GM23338 (cell line): ENCODE measurements at regions not wholly inside any gene's neighbourhood (a gene's known extent, or its start where the extent isn't known, plus 50 kb on each side); places are given as distances from the start of the nearest gene placed in this dataset.

Source experiments
- CREB1 ChIP-seq: fragments of 250-450 bp; sonication (Bioruptor Pico); IDR thresholded peaks from 2 replicates; pipeline ENCODE4 v1.5.0; 2020; ENCODE audit warnings: low read depth, mild to moderate bottlenecking, moderate library complexity
- EZH2 ChIP-seq: fragments of 200-600 bp; sonication (generic); IDR thresholded peaks from one replicate; pipeline ENCODE4 v1.8.0; 2017; ENCODE audit warnings: antibody characterized with exemption, mild to moderate bottlenecking, low read depth; ENCODE audit not compliant: unreplicated experiment
- EZH2phosphoT487 ChIP-seq: fragments of 200-600 bp; sonication (generic); IDR thresholded peaks from one replicate; pipeline ENCODE4 v1.8.1; 2018; ENCODE audit warnings: antibody characterized with exemption; ENCODE audit not compliant: unreplicated experiment
- JUNB ChIP-seq: IDR thresholded peaks from one replicate; pipeline ENCODE4 v1.6.1; 2016; ENCODE audit warnings: antibody characterized with exemption; ENCODE audit not compliant: unreplicated experiment
- NANOG ChIP-seq: IDR thresholded peaks from 2 replicates; pipeline ENCODE4 v1.6.1; 2016; ENCODE audit warnings: antibody characterized with exemption, borderline replicate concordance
- POLR2AphosphoS5 ChIP-seq: IDR thresholded peaks from 2 replicates; pipeline ENCODE4 v1.6.1; 2016; ENCODE audit warnings: antibody characterized with exemption, low read depth
- STAT1 ChIP-seq: IDR thresholded peaks from one replicate; pipeline ENCODE4 v1.6.1; 2016; ENCODE audit warnings: antibody characterized with exemption; ENCODE audit not compliant: unreplicated experiment
- ZNF331 ChIP-seq: fragments of 250-450 bp; sonication (Bioruptor Pico); IDR thresholded peaks from 2 replicates; pipeline ENCODE4 v1.5.0; 2020; ENCODE audit warnings: low read depth, mild to moderate bottlenecking, moderate library complexity
- TF ChIP-seq, protein P1 (sequence below), 2 experiments: fragments of 200-600 bp in 1 of 2; sonication (generic) in 1 of 2; conservative IDR thresholded peaks; 2 replicates each; pipeline versions ENCODE4 v1.5.1 to v1.6.1; 2016 to 2017; ENCODE audit warnings: antibody characterized with exemption in 2 of 2, low read depth in 2 of 2, mild to moderate bottlenecking in 2 of 2, moderate library complexity in 1 of 2
- TF ChIP-seq, protein P2 (sequence below): IDR thresholded peaks from one replicate; pipeline ENCODE4 v1.6.1; 2018; ENCODE audit warnings: antibody characterized with exemption; ENCODE audit not compliant: unreplicated experiment
- TF ChIP-seq, protein P3 (sequence below): IDR thresholded peaks from 2 replicates; pipeline ENCODE4 v1.6.1; 2016; ENCODE audit warnings: antibody characterized with exemption

DNA sequence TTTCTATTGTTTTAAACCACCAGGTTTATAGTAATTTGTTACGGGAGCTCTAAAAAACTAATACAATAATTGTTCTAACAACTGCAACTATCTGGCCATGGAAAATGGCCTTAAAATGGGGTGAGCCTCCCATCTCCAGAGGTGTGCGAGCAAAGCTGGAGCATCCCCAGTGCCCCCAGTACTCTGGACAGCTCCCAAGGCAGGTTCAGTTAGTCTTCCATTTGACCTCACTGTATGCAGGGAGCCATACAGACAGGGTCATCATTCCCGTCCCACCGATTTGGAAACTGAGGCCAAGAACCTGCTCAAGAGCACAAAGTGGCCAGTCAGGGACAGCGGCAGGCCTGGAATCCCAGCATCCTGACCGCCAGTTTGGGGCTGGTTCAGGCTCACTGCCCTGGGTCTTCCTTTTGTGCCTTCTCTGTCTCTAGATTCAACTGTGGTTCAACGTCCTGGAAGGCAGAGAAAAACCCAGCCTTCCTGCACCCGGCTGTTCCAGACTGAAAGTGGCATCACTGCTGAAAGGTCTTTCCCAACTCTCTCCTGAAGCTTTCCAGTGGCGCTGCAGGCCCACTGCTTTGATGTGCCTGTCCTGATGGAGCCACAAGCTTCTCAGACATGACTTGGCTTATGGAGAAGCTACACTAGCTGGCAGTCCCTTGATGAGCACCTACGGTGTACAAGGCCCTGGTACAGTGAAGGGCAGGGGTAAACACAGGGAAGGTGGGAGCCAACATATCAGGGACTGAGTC is 76.6 kb upstream of the LINGO1 start:
- TF ChIP-seq JUNB (no peak), EZH2phosphoT487 (no peak), EZH2 (no peak), POLR2AphosphoS5 (no peak), STAT1 (no peak), CREB1 (no peak), NANOG (no peak), ZNF331 (CRISPR knock-in tag) (no peak)
- TF ChIP-seq, protein P1, sequence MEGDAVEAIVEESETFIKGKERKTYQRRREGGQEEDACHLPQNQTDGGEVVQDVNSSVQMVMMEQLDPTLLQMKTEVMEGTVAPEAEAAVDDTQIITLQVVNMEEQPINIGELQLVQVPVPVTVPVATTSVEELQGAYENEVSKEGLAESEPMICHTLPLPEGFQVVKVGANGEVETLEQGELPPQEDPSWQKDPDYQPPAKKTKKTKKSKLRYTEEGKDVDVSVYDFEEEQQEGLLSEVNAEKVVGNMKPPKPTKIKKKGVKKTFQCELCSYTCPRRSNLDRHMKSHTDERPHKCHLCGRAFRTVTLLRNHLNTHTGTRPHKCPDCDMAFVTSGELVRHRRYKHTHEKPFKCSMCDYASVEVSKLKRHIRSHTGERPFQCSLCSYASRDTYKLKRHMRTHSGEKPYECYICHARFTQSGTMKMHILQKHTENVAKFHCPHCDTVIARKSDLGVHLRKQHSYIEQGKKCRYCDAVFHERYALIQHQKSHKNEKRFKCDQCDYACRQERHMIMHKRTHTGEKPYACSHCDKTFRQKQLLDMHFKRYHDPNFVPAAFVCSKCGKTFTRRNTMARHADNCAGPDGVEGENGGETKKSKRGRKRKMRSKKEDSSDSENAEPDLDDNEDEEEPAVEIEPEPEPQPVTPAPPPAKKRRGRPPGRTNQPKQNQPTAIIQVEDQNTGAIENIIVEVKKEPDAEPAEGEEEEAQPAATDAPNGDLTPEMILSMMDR (conservative IDR thresholded peaks at IDR 0.05; ENCODE audit: low read depth in 2 of 2) = 0 out of 4 replicates have a peak, but pooled peaks of 1 of the 2 experiments have one; percentile 4
- TF ChIP-seq, protein P2, sequence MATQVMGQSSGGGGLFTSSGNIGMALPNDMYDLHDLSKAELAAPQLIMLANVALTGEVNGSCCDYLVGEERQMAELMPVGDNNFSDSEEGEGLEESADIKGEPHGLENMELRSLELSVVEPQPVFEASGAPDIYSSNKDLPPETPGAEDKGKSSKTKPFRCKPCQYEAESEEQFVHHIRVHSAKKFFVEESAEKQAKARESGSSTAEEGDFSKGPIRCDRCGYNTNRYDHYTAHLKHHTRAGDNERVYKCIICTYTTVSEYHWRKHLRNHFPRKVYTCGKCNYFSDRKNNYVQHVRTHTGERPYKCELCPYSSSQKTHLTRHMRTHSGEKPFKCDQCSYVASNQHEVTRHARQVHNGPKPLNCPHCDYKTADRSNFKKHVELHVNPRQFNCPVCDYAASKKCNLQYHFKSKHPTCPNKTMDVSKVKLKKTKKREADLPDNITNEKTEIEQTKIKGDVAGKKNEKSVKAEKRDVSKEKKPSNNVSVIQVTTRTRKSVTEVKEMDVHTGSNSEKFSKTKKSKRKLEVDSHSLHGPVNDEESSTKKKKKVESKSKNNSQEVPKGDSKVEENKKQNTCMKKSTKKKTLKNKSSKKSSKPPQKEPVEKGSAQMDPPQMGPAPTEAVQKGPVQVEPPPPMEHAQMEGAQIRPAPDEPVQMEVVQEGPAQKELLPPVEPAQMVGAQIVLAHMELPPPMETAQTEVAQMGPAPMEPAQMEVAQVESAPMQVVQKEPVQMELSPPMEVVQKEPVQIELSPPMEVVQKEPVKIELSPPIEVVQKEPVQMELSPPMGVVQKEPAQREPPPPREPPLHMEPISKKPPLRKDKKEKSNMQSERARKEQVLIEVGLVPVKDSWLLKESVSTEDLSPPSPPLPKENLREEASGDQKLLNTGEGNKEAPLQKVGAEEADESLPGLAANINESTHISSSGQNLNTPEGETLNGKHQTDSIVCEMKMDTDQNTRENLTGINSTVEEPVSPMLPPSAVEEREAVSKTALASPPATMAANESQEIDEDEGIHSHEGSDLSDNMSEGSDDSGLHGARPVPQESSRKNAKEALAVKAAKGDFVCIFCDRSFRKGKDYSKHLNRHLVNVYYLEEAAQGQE = peak; percentile 78
- TF ChIP-seq, protein P3, sequence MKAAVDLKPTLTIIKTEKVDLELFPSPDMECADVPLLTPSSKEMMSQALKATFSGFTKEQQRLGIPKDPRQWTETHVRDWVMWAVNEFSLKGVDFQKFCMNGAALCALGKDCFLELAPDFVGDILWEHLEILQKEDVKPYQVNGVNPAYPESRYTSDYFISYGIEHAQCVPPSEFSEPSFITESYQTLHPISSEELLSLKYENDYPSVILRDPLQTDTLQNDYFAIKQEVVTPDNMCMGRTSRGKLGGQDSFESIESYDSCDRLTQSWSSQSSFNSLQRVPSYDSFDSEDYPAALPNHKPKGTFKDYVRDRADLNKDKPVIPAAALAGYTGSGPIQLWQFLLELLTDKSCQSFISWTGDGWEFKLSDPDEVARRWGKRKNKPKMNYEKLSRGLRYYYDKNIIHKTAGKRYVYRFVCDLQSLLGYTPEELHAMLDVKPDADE = no peak
